GM18951 (cell line): ENCODE measurements at regions not wholly inside any gene's neighbourhood (a gene's known extent, or its start where the extent isn't known, plus 50 kb on each side); places are given as distances from the start of the nearest gene placed in this dataset.

Experiments
- POLR2A ChIP-seq: IDR thresholded peaks from 4 replicates; pipeline ENCODE4 v1.6.1; 2011; ENCODE audit warnings: mild to moderate bottlenecking; ENCODE audit not compliant: insufficient read length, insufficient read depth; ENCODE audit errors: extremely low read depth
- in situ Hi-C: fragments of 300-500 bp; cut with MboI; formaldehyde crosslinking; loops from one replicate; pipeline ENCODE4 v1.12.0; 2022; ENCODE audit warnings: low sequenced_read_pairs, mixed read lengths, inconsistent platforms; ENCODE audit not compliant: unreplicated experiment

GRCh38 chr6:25175681-25176080, 103.5 kb upstream of the CARMIL1 start:
- TF ChIP-seq POLR2A: no peak
- in situ Hi-C loops: no loop called here

GRCh38 chr6:25176466-25176865, 102.7 kb upstream of the CARMIL1 start:
- in situ Hi-C loops: no loop called here
- no peak for TF ChIP-seq POLR2A

- no peak for TF ChIP-seq POLR2A
- in situ Hi-C loops: no loop called here
Observed at GRCh38 chr6:25177500-25178028, 101.6 kb upstream of the CARMIL1 start.

- in situ Hi-C loops: no loop called here
- no peak for TF ChIP-seq POLR2A
Observed at GRCh38 chr6:25178336-25179035, 100.7 kb upstream of the CARMIL1 start.

- in situ Hi-C loops: no loop called here
- TF ChIP-seq POLR2A: no peak
Observed at GRCh38 chr6:25179051-25179778, 100.0 kb upstream of the CARMIL1 start.

GRCh38 chr6:25180630-25181349, 98.4 kb upstream of the CARMIL1 start:
- TF ChIP-seq POLR2A: no peak
- in situ Hi-C loops: no loop called here

- in situ Hi-C loops: no loop called here
- TF ChIP-seq POLR2A: no peak
Observed at GRCh38 chr6:25181350-25181724, 97.8 kb upstream of the CARMIL1 start.

- in situ Hi-C loops: no loop called here
- no peak for TF ChIP-seq POLR2A
Observed at GRCh38 chr6:25181923-25182322, 97.3 kb upstream of the CARMIL1 start.

GRCh38 chr6:25186919-25187318, 92.3 kb upstream of the CARMIL1 start:
- no peak for TF ChIP-seq POLR2A

GRCh38 chr6:25188232-25188631, 90.9 kb upstream of the CARMIL1 start:
- in situ Hi-C loops: no loop called here
- TF ChIP-seq POLR2A: no peak

More at GRCh38 chr6:25186919-25187318, 92.3 kb upstream of the CARMIL1 start:
- in situ Hi-C loops: no loop called here

- TF ChIP-seq POLR2A: no peak
- in situ Hi-C loops: no loop called here
Observed at GRCh38 chr6:25192590-25193459, 86.3 kb upstream of the CARMIL1 start.

- TF ChIP-seq POLR2A: no peak
- in situ Hi-C loops: no loop called here
Observed at GRCh38 chr6:25193460-25194171, 85.6 kb upstream of the CARMIL1 start.
